Ishikawa (cell line): ENCODE measurements at regions not wholly inside any gene's neighbourhood (a gene's known extent, or its start where the extent isn't known, plus 50 kb on each side); places are given as distances from the start of the nearest gene placed in this dataset.

Experiments
- CEBPB ChIP-seq: IDR thresholded peaks from 2 replicates; pipeline ENCODE4 v1.6.1; 2012
- MAX ChIP-seq: IDR thresholded peaks from 2 replicates; pipeline ENCODE4 v1.6.1; 2012
- NFIC ChIP-seq: IDR thresholded peaks from 2 replicates; pipeline ENCODE4 v1.6.1; 2012
- RAD21 ChIP-seq: IDR thresholded peaks from 2 replicates; pipeline ENCODE4 v1.6.1; 2012; ENCODE audit warnings: low read depth
- TCF12 ChIP-seq: IDR thresholded peaks from 2 replicates; pipeline ENCODE4 v1.6.1; 2012; ENCODE audit warnings: low read depth
- YY1 ChIP-seq: IDR thresholded peaks from 2 replicates; pipeline ENCODE4 v1.6.1; 2012; ENCODE audit warnings: low read depth

- TF ChIP-seq YY1 (no peak), TCF12 (no peak), RAD21 (no peak), CEBPB (no peak), MAX (no peak), NFIC (no peak)
Observed at GRCh38 chr5:131021646-131022045, 143.4 kb downstream of the HINT1 start.
